Mononuclear cell (primary cell): ENCODE measurements at regions not wholly inside any gene's neighbourhood (a gene's known extent, or its start where the extent isn't known, plus 50 kb on each side); places are given as distances from the start of the nearest gene placed in this dataset.
"Not testable (repeated sequence)": the region's sequence is repeated elsewhere in the genome, so short reads cannot be mapped to it uniquely, and the experiment has no call there.

Experiments
- H3K27me3 ChIP-seq: 2 replicates; pipeline ENCODE4 v1.6.0; 2011; ENCODE audit warnings: low read length, control low read depth; ENCODE audit not compliant: insufficient read depth
- H3K4me1 ChIP-seq: 2 replicates; pipeline ENCODE4 v1.5.1; 2011; ENCODE audit warnings: mild to moderate bottlenecking, low read length, control low read depth; ENCODE audit not compliant: insufficient read depth
- H3K4me3 ChIP-seq: 2 replicates; pipeline ENCODE4 v1.5.1; 2011; ENCODE audit warnings: mild to moderate bottlenecking, low read length, moderate library complexity
- H3K9me3 ChIP-seq: 2 replicates; pipeline ENCODE4 v1.5.1; 2011; ENCODE audit warnings: low read depth, mild to moderate bottlenecking, control low read depth, low read length

DNA sequence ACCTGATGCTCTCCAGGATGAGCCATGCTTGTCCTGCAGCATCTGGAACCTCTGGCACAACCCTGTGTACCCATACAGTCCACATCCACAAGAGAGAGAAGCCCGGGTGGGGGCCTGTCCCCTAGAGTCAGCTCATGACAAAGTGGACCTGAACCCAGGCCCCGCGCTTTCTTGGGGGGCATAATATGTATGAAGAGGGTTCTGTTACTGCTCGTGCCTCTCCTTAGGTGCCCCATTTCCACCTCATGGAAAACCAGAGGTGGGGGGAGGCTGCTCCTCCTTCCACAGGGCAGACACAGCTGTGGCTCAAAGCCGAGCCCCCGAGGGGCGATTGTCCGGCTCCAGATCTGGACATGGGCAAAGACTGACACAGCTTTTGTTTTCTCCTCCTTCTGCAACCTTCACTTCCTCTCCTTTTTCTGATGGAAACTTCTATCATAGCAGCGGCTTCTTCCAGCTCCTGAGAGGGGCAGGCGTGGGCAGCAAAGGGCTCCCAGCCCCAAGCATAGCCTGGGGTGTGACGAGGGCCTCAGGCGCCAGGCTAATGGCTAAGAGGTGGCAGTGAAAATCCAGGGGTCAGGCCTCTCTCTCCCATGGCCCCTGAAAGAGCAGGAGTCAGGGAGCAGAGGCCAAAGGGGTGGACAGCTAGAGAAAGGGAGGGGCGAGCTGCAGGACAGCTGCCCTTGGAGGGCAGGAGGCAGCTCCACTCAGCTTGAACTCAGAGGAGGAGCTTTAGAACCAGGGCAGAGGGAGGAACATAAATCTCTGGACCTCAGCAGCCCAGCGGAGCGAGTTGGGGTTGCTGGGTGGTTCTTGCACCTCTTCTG, 155.5 kb downstream of the ZFP36L2 start:
- no peaks in the 10 kb centered on the region for H3K27me3 ChIP-seq
- H3K4me1 ChIP-seq = peaks cover 15% of the 10 kb centered on the region
- H3K4me3 ChIP-seq = no peak overlapping the region
- no peaks in the 10 kb centered on the region for H3K9me3 ChIP-seq

DNA sequence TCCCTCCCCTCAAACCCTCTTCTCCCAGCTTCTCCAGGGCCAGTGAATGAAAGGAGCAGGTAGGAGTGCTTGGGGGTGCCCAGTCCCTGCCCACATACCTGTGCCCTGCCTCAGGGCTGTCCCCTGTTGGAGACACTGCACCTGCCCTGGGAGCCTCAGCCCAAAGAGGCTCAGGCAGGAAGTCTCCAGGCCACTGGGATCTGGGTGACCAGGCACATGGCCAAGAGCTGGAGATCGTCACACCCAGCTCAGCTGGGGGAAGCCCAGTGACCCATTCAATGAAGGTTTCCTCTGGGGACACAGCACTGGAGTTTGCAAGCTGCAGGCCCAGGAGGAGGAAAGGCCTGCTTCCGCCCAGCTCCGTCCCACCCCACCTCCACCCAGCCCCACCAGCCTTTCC, 156.4 kb downstream of the ZFP36L2 start:
- H3K4me3 ChIP-seq = no peak overlapping the region
- H3K27me3 ChIP-seq = no peaks in the 10 kb centered on the region
- H3K4me1 ChIP-seq = peaks cover 15% of the 10 kb centered on the region
- no peaks in the 10 kb centered on the region for H3K9me3 ChIP-seq

DNA sequence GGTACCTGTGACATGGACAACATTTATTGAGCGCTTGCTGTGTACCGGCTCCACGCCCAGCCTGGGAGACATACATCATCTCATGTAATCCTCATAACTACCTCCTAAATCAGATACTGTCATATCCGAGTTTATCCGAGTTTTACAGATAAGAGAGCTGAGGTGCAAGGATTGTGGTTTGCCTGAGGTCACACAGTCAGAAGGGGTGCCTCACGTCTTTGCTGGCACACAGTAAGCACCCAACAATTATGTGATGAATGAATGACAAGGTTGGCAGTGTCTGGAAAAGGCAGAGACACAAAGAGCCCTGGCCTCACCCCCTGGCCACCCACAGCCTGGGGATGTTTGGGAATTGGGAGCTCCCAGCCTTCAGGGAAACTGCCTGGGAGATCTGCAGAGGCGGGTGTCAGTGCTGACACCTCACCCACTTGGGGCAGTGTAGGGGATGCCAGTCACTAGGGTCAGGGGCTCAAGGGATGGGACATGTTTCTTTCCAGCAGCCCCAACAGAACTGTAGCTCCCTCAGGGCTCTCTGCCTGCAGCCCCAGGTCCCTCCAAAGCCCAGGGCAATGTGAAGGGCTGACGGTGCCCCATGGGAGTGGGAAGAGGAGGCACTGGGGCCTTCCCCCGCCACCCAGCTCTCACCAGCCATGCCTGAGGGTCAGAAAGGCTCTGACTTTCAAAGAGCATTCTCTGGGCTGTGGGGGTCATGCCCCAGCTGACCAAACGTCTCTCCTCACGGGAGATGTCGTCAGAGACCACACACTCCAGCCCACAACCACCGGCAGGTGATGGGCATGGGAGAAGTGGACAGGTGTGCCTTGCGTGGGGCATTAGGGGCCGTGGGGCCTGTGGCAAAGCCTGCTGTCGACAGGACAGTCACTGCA, 157.5 kb downstream of the ZFP36L2 start:
- Histone ChIP-seq H3K4me3 (no peak overlapping the region), H3K4me1 (peaks cover 9% of the 10 kb centered on the region), H3K27me3 (no peaks in the 10 kb centered on the region), H3K9me3 (no peaks in the 10 kb centered on the region)

GRCh38 chr2:43068041-43068533, 158.3 kb downstream of the ZFP36L2 start:
- H3K9me3 ChIP-seq = no peaks in the 10 kb centered on the region
- H3K4me3 ChIP-seq = no peak overlapping the region
- peaks cover under 1% of the 10 kb centered on the region for H3K4me1 ChIP-seq
- no peaks in the 10 kb centered on the region for H3K27me3 ChIP-seq

DNA sequence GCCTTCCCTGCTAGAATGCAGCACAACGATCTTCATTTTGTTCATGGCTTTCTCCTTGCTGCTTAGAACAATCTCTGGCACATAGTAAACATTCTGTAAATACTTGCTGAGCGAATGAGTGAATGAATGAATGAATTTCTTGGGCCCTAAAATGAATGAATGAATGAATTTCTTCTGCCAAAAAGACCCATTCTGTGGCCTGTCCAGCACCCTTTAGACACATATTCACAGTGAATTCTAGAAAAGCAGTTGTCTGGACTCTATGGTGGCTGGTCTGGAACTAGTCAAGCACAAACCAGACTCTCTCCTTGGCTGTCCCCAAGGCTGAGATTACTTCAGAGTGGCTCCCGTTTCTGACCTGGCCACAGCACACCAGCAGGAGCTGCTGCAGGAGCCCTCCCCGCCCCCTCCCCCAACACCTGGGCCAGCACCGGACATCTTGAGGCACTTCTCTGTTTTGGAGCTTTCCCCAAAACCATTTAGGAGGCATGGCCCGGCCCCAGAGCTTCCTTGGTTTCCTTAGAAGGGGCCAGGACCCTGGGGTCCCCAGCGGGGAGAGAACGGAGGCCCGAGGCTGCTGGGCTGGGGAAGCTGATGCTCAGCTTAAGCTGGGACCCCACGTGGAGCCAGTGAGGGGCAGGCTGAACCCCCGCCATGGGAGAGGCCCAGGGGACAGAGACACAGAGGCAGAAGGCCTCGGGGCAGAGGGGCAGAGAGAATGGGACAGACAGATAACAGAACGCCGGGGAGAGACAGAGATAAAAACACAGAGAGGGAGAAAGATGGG, 159.0 kb downstream of the ZFP36L2 start:
- no peaks in the 10 kb centered on the region for H3K27me3 ChIP-seq
- H3K4me3 ChIP-seq = no peak overlapping the region
- no peaks in the 10 kb centered on the region for H3K4me1 ChIP-seq
- no peaks in the 10 kb centered on the region for H3K9me3 ChIP-seq

DNA sequence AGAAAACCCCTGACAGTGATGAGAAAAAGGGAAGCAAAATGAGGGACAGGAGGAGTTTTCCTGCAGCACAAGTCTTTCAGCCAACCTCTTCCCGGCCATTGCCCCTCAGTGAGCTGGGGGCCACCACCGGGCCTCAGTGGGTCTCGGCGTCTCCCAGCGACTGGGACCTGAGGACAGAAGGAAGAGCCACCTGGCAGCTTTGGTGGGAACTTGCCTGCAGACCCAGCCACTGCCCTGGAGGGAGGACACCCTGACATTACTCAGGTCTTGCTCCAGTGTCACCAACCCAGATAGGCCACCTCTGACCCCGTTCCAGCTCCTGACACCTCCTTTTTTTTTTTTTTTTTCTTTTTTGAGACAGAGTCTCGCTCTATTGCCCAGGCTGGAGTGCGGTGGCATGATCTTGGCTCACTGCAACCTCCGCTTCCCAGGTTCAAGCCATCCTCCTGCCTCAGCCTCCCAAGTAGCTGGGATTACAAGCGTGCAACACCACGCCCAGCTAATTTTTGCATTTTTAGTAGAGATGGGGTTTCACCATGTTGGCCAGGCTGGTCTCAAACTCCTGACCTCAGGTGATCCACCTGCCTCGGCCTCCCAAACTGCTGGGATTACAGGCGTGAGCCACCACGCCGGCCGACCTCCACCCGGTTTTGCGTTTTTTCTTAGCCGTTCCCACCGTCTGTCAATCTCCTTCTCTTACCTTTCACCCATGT, 159.7 kb downstream of the ZFP36L2 start:
- not testable (repeated sequence) for H3K9me3 ChIP-seq, H3K4me1 ChIP-seq, H3K27me3 ChIP-seq, H3K4me3 ChIP-seq

GRCh38 chr2:43065871-43066270, 160.5 kb downstream of the ZFP36L2 start:
- Histone ChIP-seq H3K9me3 (no peaks in the 10 kb centered on the region), H3K27me3 (no peaks in the 10 kb centered on the region), H3K4me1 (no peaks in the 10 kb centered on the region), H3K4me3 (no peak overlapping the region)

GRCh38 chr2:43065036-43065435, 161.4 kb downstream of the ZFP36L2 start:
- Histone ChIP-seq H3K27me3 (no peaks in the 10 kb centered on the region), H3K4me1 (peaks cover 8% of the 10 kb centered on the region), H3K9me3 (no peaks in the 10 kb centered on the region), H3K4me3 (no peak overlapping the region)

GRCh38 chr2:43063096-43063495, 163.3 kb downstream of the ZFP36L2 start:
- peaks cover 23% of the 10 kb centered on the region for H3K4me1 ChIP-seq
- H3K9me3 ChIP-seq, H3K4me3 ChIP-seq, H3K27me3 ChIP-seq: not testable (repeated sequence)

DNA sequence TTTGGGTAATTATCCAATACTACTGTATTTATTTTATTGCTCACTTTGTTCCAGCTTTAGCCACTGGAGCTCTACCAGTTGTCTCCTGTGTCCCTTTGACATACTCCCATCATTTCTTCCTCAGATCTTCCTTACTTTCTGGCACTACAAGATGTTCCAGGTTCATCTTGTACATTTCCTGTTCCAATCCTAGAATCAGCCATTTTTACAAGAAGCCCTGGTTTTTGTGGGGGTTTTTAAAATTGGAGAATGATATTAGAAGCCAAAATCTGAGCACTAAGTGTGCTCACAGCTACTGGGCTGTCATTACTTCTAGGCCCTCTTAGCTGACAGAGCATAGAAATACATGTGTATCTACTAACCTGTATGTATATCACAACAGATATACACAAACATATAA, 164.3 kb downstream of the ZFP36L2 start:
- H3K4me3 ChIP-seq = no peak overlapping the region
- H3K4me1 ChIP-seq = peaks cover 23% of the 10 kb centered on the region
- H3K9me3 ChIP-seq = no peaks in the 10 kb centered on the region
- no peaks in the 10 kb centered on the region for H3K27me3 ChIP-seq

- no peak overlapping the region for H3K4me3 ChIP-seq
- H3K27me3 ChIP-seq = no peaks in the 10 kb centered on the region
- H3K4me1 ChIP-seq = peaks cover 23% of the 10 kb centered on the region
- no peaks in the 10 kb centered on the region for H3K9me3 ChIP-seq
Measured at GRCh38 chr2:43060390-43061016, 165.9 kb downstream of the ZFP36L2 start.

GRCh38 chr2:43059183-43059897, 167.1 kb downstream of the ZFP36L2 start:
- H3K4me3 ChIP-seq = no peak overlapping the region
- peaks cover 23% of the 10 kb centered on the region for H3K4me1 ChIP-seq
- no peaks in the 10 kb centered on the region for H3K9me3 ChIP-seq
- H3K27me3 ChIP-seq = no peaks in the 10 kb centered on the region

DNA sequence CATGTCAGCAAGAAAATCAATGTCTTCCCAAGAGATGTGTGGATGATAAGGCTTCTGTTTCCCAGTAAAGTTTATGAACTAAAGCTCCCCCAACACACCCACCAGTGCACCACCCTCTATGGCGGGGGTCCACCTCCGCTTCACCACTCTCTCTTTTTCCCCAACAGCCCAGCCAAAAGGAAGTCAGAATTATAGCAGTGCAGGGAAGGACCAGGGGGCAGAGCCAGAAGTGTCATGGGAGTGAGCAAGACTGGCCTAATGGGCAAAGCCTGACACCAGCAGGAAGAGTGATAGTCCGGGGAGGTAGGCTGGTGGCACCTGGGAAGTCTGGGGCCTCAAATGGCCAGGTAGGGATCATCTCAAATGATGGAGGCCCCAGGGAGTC, 167.7 kb downstream of the ZFP36L2 start:
- Histone ChIP-seq H3K4me3 (no peak overlapping the region), H3K9me3 (no peaks in the 10 kb centered on the region), H3K27me3 (no peaks in the 10 kb centered on the region), H3K4me1 (peaks cover 23% of the 10 kb centered on the region)
